ENCODE measurements at regions not wholly inside any gene's neighbourhood (a gene's known extent, or its start where the extent isn't known, plus 50 kb on each side); places are given as distances from the start of the nearest gene placed in this dataset.

DNA sequence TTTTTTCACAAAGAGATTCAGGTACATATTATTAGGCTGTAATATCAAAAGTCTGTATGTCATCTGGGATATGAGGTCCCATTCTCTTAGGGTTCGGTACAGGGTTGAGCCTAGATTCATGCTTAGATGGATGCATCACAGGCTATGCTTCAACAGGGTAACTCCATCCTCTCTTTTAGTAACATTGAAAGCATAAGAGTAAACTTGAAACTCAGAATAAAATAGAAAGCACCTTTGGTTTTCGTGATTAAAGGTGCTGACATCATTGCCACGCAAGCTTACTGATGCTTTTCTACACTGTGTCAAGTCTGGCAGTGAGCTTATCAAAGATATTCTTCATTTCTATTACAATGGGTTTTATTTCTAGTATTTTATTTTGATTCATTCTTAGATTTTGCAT is 419.1 kb upstream of the DSEL start:
- TF ChIP-seq, protein P1, sequence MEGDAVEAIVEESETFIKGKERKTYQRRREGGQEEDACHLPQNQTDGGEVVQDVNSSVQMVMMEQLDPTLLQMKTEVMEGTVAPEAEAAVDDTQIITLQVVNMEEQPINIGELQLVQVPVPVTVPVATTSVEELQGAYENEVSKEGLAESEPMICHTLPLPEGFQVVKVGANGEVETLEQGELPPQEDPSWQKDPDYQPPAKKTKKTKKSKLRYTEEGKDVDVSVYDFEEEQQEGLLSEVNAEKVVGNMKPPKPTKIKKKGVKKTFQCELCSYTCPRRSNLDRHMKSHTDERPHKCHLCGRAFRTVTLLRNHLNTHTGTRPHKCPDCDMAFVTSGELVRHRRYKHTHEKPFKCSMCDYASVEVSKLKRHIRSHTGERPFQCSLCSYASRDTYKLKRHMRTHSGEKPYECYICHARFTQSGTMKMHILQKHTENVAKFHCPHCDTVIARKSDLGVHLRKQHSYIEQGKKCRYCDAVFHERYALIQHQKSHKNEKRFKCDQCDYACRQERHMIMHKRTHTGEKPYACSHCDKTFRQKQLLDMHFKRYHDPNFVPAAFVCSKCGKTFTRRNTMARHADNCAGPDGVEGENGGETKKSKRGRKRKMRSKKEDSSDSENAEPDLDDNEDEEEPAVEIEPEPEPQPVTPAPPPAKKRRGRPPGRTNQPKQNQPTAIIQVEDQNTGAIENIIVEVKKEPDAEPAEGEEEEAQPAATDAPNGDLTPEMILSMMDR (IDR thresholded peaks at IDR 0.05; ENCODE audit: low read depth, low read length, missing input control): no peak
- TF ChIP-seq RAD21 (IDR thresholded peaks at IDR 0.05): no peak
- TF ChIP-seq JUND (IDR thresholded peaks at IDR 0.05): no peak
- TF ChIP-seq, protein P2, sequence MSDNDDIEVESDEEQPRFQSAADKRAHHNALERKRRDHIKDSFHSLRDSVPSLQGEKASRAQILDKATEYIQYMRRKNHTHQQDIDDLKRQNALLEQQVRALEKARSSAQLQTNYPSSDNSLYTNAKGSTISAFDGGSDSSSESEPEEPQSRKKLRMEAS (IDR thresholded peaks at IDR 0.05): no peak
- TF ChIP-seq TAF1 (conservative IDR thresholded peaks at IDR 0.05): no peak
- TF ChIP-seq, protein P3, sequence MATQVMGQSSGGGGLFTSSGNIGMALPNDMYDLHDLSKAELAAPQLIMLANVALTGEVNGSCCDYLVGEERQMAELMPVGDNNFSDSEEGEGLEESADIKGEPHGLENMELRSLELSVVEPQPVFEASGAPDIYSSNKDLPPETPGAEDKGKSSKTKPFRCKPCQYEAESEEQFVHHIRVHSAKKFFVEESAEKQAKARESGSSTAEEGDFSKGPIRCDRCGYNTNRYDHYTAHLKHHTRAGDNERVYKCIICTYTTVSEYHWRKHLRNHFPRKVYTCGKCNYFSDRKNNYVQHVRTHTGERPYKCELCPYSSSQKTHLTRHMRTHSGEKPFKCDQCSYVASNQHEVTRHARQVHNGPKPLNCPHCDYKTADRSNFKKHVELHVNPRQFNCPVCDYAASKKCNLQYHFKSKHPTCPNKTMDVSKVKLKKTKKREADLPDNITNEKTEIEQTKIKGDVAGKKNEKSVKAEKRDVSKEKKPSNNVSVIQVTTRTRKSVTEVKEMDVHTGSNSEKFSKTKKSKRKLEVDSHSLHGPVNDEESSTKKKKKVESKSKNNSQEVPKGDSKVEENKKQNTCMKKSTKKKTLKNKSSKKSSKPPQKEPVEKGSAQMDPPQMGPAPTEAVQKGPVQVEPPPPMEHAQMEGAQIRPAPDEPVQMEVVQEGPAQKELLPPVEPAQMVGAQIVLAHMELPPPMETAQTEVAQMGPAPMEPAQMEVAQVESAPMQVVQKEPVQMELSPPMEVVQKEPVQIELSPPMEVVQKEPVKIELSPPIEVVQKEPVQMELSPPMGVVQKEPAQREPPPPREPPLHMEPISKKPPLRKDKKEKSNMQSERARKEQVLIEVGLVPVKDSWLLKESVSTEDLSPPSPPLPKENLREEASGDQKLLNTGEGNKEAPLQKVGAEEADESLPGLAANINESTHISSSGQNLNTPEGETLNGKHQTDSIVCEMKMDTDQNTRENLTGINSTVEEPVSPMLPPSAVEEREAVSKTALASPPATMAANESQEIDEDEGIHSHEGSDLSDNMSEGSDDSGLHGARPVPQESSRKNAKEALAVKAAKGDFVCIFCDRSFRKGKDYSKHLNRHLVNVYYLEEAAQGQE (IDR thresholded peaks at IDR 0.05): no peak
- no peak for TF ChIP-seq HNF4A (conservative IDR thresholded peaks at IDR 0.05)
- TF ChIP-seq SP1 (IDR thresholded peaks at IDR 0.05): no peak
- TF ChIP-seq, protein P4, sequence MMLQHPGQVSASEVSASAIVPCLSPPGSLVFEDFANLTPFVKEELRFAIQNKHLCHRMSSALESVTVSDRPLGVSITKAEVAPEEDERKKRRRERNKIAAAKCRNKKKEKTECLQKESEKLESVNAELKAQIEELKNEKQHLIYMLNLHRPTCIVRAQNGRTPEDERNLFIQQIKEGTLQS (IDR thresholded peaks at IDR 0.05): no peak
- TF ChIP-seq, protein P5, sequence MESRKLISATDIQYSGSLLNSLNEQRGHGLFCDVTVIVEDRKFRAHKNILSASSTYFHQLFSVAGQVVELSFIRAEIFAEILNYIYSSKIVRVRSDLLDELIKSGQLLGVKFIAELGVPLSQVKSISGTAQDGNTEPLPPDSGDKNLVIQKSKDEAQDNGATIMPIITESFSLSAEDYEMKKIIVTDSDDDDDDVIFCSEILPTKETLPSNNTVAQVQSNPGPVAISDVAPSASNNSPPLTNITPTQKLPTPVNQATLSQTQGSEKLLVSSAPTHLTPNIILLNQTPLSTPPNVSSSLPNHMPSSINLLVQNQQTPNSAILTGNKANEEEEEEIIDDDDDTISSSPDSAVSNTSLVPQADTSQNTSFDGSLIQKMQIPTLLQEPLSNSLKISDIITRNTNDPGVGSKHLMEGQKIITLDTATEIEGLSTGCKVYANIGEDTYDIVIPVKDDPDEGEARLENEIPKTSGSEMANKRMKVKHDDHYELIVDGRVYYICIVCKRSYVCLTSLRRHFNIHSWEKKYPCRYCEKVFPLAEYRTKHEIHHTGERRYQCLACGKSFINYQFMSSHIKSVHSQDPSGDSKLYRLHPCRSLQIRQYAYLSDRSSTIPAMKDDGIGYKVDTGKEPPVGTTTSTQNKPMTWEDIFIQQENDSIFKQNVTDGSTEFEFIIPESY (IDR thresholded peaks at IDR 0.05): no peak
- TF ChIP-seq GABPA (IDR thresholded peaks at IDR 0.05 in 1 of 2, conservative IDR thresholded peaks at IDR 0.05 in 1 of 2): no peak
- no peak for TF ChIP-seq RXRA (IDR thresholded peaks at IDR 0.05)

All from liver (tissue), 3 donors.